ENCODE measurements at regions not wholly inside any gene's neighbourhood (a gene's known extent, or its start where the extent isn't known, plus 50 kb on each side); places are given as distances from the start of the nearest gene placed in this dataset.

DNA sequence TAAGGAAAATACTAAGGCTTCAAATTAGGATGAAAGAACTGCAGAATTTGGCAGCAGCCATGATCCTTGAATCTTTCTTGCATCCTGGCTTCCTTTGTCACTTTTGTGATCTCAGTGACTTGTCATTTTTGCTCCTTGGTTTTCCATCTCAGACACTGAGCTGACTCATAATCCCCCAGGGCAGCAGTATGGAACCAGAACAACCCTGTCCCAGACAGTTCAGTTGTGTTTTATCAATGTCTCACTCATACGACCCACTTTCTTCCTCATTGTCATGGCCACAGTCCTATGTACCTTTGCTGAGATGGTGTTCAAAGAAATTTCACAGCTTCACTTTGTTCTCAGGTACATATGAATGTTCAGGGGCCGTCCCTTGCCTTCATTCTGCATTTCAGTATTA is 488.5 kb upstream of the BTBD3 start (continued):
- TF ChIP-seq UBTF (CRISPR knock-in tag; IDR thresholded peaks at IDR 0.05) (no peak), AKNA (CRISPR knock-in tag; IDR thresholded peaks at IDR 0.05; ENCODE audit: borderline replicate concordance) (no peak), GMEB1 (CRISPR knock-in tag; IDR thresholded peaks at IDR 0.05; ENCODE audit: borderline replicate concordance) (no peak), RXRB (CRISPR knock-in tag; IDR thresholded peaks at IDR 0.05; ENCODE audit: borderline replicate concordance) (no peak), KDM3A (CRISPR knock-in tag; IDR thresholded peaks at IDR 0.05; ENCODE audit: low read depth) (no peak)
- TF ChIP-seq, protein P1, sequence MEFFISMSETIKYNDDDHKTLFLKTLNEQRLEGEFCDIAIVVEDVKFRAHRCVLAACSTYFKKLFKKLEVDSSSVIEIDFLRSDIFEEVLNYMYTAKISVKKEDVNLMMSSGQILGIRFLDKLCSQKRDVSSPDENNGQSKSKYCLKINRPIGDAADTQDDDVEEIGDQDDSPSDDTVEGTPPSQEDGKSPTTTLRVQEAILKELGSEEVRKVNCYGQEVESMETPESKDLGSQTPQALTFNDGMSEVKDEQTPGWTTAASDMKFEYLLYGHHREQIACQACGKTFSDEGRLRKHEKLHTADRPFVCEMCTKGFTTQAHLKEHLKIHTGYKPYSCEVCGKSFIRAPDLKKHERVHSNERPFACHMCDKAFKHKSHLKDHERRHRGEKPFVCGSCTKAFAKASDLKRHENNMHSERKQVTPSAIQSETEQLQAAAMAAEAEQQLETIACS (CRISPR knock-in tag; IDR thresholded peaks at IDR 0.05): no peak
